ENCODE measurements at regions not wholly inside any gene's neighbourhood (a gene's known extent, or its start where the extent isn't known, plus 50 kb on each side); places are given as distances from the start of the nearest gene placed in this dataset.

GRCh38 chr3:189446959-189447560 is 184.1 kb upstream of the TP63 start:
- TF ChIP-seq CTCF (IDR thresholded peaks at IDR 0.05) (no peak), ZFX (IDR thresholded peaks at IDR 0.05; ENCODE audit: borderline replicate concordance) (no peak)
